Spleen (tissue), 11 donors: ENCODE measurements at regions not wholly inside any gene's neighbourhood (a gene's known extent, or its start where the extent isn't known, plus 50 kb on each side); places are given as distances from the start of the nearest gene placed in this dataset.

Experiments
- DNase-seq: peaks from one replicate; pipeline ENCODE4 v3.0.0-alpha.2; 2020
- H3K27ac ChIP-seq, 8 donors: fragments of 200-600 bp; sonication (generic) in 7 of 8; 1 replicate in 4 of 8; 2 replicates in 4 of 8; pipeline versions ENCODE4 v1.5.0 to v1.8.0; 2016 to 2021; ENCODE audit warnings: inconsistent platforms in 4 of 8, mild to moderate bottlenecking in 4 of 8, moderate library complexity in 1 of 8
- H3K27me3 ChIP-seq, 7 donors: fragments of 200-600 bp; sonication (generic) in 6 of 7; replicated peaks in 1 of 7; 1 replicate in 4 of 7; 2 replicates in 3 of 7; pipeline versions ENCODE4 v1.5.0 to v1.8.0; 2016 to 2021; ENCODE audit warnings: inconsistent platforms in 3 of 7, mild to moderate bottlenecking in 1 of 7
- H3K36me3 ChIP-seq, 6 donors: fragments of 200-600 bp; sonication (generic) in 5 of 6; 1 replicate in 4 of 6; 2 replicates in 2 of 6; pipeline versions ENCODE4 v1.5.0 to v1.8.0; 2016 to 2021; ENCODE audit warnings: inconsistent platforms in 2 of 6
- H3K4me1 ChIP-seq, 6 donors: fragments of 200-600 bp; sonication (generic) in 5 of 6; 1 replicate in 3 of 6; 2 replicates in 3 of 6; pipeline versions ENCODE4 v1.5.0 to v1.8.0; 2016 to 2021; ENCODE audit warnings: inconsistent platforms in 3 of 6
- H3K4me3 ChIP-seq, 8 donors: fragments of 200-600 bp; sonication (generic) in 7 of 8; 1 replicate in 4 of 8; 2 replicates in 4 of 8; pipeline versions ENCODE4 v1.5.0 to v1.8.0; 2016 to 2021; ENCODE audit warnings: inconsistent platforms in 4 of 8, mild to moderate bottlenecking in 4 of 8, moderate library complexity in 2 of 8
- H3K9me3 ChIP-seq, 8 donors: fragments of 200-600 bp; sonication (generic) in 7 of 8; 1 replicate in 4 of 8; 2 replicates in 4 of 8; pipeline versions ENCODE4 v1.5.0 to v1.8.0; 2016 to 2021; ENCODE audit warnings: inconsistent platforms in 4 of 8
- POLR2A ChIP-seq, 3 donors: fragments of 450-650 bp; IDR thresholded peaks; one replicate each; pipeline ENCODE4 v1.5.1; 2017; ENCODE audit warnings: antibody characterized with exemption in 3 of 3, mild to moderate bottlenecking in 1 of 3
- POLR2AphosphoS5 ChIP-seq, 3 donors: sonication (generic); formaldehyde crosslinking; IDR thresholded peaks; one replicate each; pipeline ENCODE4 v1.5.1; 2017; ENCODE audit warnings: antibody characterized with exemption in 3 of 3
- WGBS, 5 donors: extraction: QIAGEN DNeasy Blood & Tissue Kit in 3 of 5; methylation state at CpG; one replicate each; pipeline versions ENCODE4 v1.1.5 to v1.1.7; 2013 to 2018; 5-methylcytosine and 5-hydroxymethylcytosine counted together
- intact Hi-C: fragments of 100-400 bp; cut with DNase I; formaldehyde crosslinking; loops from one replicate; pipeline ENCODE4 v1.15.0; 2023; ENCODE audit warnings: low total_unique reads
- TF ChIP-seq, protein P1 (sequence below), 11 experiments: fragments of 200-600 bp in 7 of 11; fragments of 450-650 bp in 4 of 11; sonication (generic) in 4 of 11; IDR thresholded peaks in 8 of 11; conservative IDR thresholded peaks in 3 of 11; 1 replicate in 7 of 11; 2 replicates in 4 of 11; pipeline versions ENCODE4 v1.4.0 to v1.8.0; 2016 to 2021; ENCODE audit warnings: antibody characterized with exemption in 11 of 11, inconsistent platforms in 4 of 11, mild to moderate bottlenecking in 1 of 11
- donor health status: healthy with polysubstance abuse.
- donor health status: DM: no; HTN: no; CAD: no; lungs with moderate emphysema.
- donor health status: DM: no; HTN: no; CAD: no.
- donor health status: Bipolar disorder and iron deficiency.
- donor health status: healthy.
- donor health status: DM: no; HTN: no; CAD: no.
- donor health status: DM: yes; HTN: yes; CAD: no.

- DNase-seq, result no peak
- Histone ChIP-seq H3K9me3 (no peaks in the 10 kb centered on the region), H3K36me3 (no peaks in the 10 kb centered on the region), H3K4me3 (no peak overlapping the region), H3K4me1 (peaks cover 0 to 5% (median 1%) of the 10 kb centered on the region in 6 donors), H3K27me3 (no peaks in the 10 kb centered on the region), H3K27ac (no peak overlapping the region)
- 69 to 89% (median 76%) methylated on average over 6 of the region's 6 CpGs for WGBS, 5 donors
- intact Hi-C loops, result no loop called here
- TF ChIP-seq, protein P1, sequence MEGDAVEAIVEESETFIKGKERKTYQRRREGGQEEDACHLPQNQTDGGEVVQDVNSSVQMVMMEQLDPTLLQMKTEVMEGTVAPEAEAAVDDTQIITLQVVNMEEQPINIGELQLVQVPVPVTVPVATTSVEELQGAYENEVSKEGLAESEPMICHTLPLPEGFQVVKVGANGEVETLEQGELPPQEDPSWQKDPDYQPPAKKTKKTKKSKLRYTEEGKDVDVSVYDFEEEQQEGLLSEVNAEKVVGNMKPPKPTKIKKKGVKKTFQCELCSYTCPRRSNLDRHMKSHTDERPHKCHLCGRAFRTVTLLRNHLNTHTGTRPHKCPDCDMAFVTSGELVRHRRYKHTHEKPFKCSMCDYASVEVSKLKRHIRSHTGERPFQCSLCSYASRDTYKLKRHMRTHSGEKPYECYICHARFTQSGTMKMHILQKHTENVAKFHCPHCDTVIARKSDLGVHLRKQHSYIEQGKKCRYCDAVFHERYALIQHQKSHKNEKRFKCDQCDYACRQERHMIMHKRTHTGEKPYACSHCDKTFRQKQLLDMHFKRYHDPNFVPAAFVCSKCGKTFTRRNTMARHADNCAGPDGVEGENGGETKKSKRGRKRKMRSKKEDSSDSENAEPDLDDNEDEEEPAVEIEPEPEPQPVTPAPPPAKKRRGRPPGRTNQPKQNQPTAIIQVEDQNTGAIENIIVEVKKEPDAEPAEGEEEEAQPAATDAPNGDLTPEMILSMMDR (IDR thresholded peaks at IDR 0.05 in 8 of 11, conservative IDR thresholded peaks at IDR 0.05 in 3 of 11), result no peak
- TF ChIP-seq POLR2A (IDR thresholded peaks at IDR 0.05) (no peak), POLR2AphosphoS5 (IDR thresholded peaks at IDR 0.05) (no peak)
Observed at GRCh38 chr6:129940454-129941195, 77.8 kb upstream of the L3MBTL3 start.

- H3K9me3 ChIP-seq, result no peaks in the 10 kb centered on the region
- H3K36me3 ChIP-seq, result no peaks in the 10 kb centered on the region
- H3K27me3 ChIP-seq, result no peaks in the 10 kb centered on the region
- peaks cover 0 to 5% (median 1%) of the 10 kb centered on the region in 6 donors for H3K4me1 ChIP-seq
- intact Hi-C loops, result no loop called here
- no peak for DNase-seq
- H3K27ac ChIP-seq, result no peak overlapping the region
- H3K4me3 ChIP-seq, result no peak overlapping the region
- TF ChIP-seq, protein P1 (IDR thresholded peaks at IDR 0.05 in 8 of 11, conservative IDR thresholded peaks at IDR 0.05 in 3 of 11), result no peak
- no peak for TF ChIP-seq POLR2A (IDR thresholded peaks at IDR 0.05)
- no peak for TF ChIP-seq POLR2AphosphoS5 (IDR thresholded peaks at IDR 0.05)
- WGBS, 5 donors, result 77 to 86% (median 86%) methylated on average over 8 of the region's 8 CpGs
Observed at GRCh38 chr6:129938249-129939020, 77.3 kb upstream of the TMEM244 start.

DNA sequence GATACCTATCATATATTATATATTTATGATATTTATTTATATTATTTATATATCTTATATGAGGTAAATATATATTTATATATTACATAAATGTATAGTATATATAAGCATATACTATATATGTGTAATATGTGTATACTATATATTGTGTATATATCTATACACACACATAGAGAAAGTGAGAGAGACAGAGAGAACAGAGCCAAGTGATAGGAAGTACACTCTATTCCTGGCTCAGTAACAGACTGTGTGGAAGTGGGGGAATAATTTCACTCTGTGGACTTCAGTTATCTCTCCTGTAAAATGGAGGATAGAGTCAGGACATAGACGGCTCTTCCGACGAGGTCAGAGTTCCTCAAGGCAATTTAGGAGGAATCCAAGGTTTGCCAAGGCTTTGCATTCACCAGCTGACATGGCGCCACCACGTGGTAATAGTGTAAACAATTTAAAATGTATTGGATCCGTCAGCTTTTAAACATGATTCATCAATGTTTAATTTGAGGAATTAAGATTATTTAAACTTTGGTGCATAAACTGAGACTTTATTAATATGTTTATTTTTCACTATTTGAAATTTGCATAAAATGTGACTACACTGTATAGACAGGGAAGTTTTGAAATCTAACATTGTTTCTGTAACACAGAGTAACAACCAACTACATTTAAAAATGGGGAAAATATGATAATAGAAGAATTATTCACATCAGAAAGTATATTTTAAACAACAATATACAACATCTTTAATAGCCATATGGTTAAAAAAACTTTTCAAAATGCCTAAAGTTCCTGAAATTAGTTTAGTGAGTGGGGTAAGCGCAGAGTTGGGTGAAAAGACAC, 75.4 kb upstream of the TMEM244 start:
- H3K4me3 ChIP-seq, result no peak overlapping the region
- peaks cover 0 to 5% (median 1%) of the 10 kb centered on the region in 6 donors for H3K4me1 ChIP-seq
- WGBS, 5 donors, result 15 to 19% (median 17%) methylated on average over 7 of the region's 7 CpGs
- H3K27me3 ChIP-seq, result no peaks in the 10 kb centered on the region
- H3K9me3 ChIP-seq, result no peaks in the 10 kb centered on the region
- TF ChIP-seq POLR2A (IDR thresholded peaks at IDR 0.05) (no peak), POLR2AphosphoS5 (IDR thresholded peaks at IDR 0.05) (no peak)
- TF ChIP-seq, protein P1 (IDR thresholded peaks at IDR 0.05 in 8 of 11, conservative IDR thresholded peaks at IDR 0.05 in 3 of 11), result peak in 7 of 11 experiments; percentile 5 to 56 (median 45)
- no peak for DNase-seq
- intact Hi-C loops, result no loop called here
- no peaks in the 10 kb centered on the region for H3K36me3 ChIP-seq
- H3K27ac ChIP-seq, result no peak overlapping the region
